Right lobe of liver (tissue), 4 donors: ENCODE measurements at regions not wholly inside any gene's neighbourhood (a gene's known extent, or its start where the extent isn't known, plus 50 kb on each side); places are given as distances from the start of the nearest gene placed in this dataset.

Source experiments
- CTCF ChIP-seq, 4 donors: fragments of 200-600 bp in 3 of 4; fragments of 450-650 bp in 1 of 4; IDR thresholded peaks; one replicate each; pipeline versions ENCODE4 v1.5.1 to v1.8.0; 2016 to 2022; ENCODE audit warnings: antibody characterized with exemption in 4 of 4, mild to moderate bottlenecking in 2 of 4
- POLR2A ChIP-seq: fragments of 450-650 bp; IDR thresholded peaks from one replicate; pipeline ENCODE4 v1.6.1; 2017; ENCODE audit warnings: antibody characterized with exemption, mild to moderate bottlenecking
- donor health status: DM: no; HTN: no; CAD: no.
- donor health status: DM: no; HTN: no; CAD: no.
- donor health status: DM: no; HTN: yes; CAD: no.

GRCh38 chr9:23464275-23464674 is 361.8 kb downstream of the ELAVL2 start:
- TF ChIP-seq CTCF (IDR thresholded peaks at IDR 0.05) (no peak), POLR2A (no peak)
